Adrenal gland (tissue), 5 donors: ENCODE measurements at regions not wholly inside any gene's neighbourhood (a gene's known extent, or its start where the extent isn't known, plus 50 kb on each side); places are given as distances from the start of the nearest gene placed in this dataset.

Experiments used
- POLR2A ChIP-seq, 2 donors: fragments of 450-650 bp; IDR thresholded peaks; one replicate each; pipeline ENCODE4 v1.6.1; 2017; ENCODE audit warnings: antibody characterized with exemption in 2 of 2, mild to moderate bottlenecking in 2 of 2, moderate library complexity in 1 of 2
- TF ChIP-seq, protein P1 (sequence below), 6 experiments: fragments of 450-650 bp in 4 of 6; fragments of 200-600 bp in 2 of 6; sonication (generic) in 1 of 6; IDR thresholded peaks; 1 replicate in 5 of 6; 2 replicates in 1 of 6; pipeline versions ENCODE4 v1.5.1 to v1.8.0; 2016 to 2021; ENCODE audit warnings: antibody characterized with exemption in 6 of 6, mild to moderate bottlenecking in 2 of 6, moderate library complexity in 1 of 6
- donor health status: DM: no; HTN: no; CAD: no.

DNA sequence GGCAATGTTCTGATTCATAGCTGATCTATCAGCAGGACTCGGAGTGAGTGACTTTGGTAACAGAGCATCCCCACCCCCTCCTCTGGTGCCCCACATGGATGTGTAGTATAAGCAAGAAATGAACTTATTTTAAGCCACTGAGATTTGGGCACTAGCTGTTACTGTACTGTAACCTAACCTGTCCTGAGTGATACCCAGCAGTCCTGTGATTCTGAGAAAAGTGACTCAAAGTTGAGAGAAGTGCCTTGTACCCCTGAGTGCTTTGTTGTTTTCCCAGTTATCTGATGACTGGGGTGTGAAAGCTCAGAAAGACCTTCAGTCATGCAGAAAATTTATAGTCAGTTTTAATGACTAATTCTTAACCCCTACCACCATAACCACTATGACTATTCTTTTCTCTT lies 439.9 kb upstream of the RBMS3 start:
- TF ChIP-seq, protein P1, sequence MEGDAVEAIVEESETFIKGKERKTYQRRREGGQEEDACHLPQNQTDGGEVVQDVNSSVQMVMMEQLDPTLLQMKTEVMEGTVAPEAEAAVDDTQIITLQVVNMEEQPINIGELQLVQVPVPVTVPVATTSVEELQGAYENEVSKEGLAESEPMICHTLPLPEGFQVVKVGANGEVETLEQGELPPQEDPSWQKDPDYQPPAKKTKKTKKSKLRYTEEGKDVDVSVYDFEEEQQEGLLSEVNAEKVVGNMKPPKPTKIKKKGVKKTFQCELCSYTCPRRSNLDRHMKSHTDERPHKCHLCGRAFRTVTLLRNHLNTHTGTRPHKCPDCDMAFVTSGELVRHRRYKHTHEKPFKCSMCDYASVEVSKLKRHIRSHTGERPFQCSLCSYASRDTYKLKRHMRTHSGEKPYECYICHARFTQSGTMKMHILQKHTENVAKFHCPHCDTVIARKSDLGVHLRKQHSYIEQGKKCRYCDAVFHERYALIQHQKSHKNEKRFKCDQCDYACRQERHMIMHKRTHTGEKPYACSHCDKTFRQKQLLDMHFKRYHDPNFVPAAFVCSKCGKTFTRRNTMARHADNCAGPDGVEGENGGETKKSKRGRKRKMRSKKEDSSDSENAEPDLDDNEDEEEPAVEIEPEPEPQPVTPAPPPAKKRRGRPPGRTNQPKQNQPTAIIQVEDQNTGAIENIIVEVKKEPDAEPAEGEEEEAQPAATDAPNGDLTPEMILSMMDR (IDR thresholded peaks at IDR 0.05), result no peak
- no peak for TF ChIP-seq POLR2A (IDR thresholded peaks at IDR 0.05)
